HFF-Myc (cell line): ENCODE measurements at regions not wholly inside any gene's neighbourhood (a gene's known extent, or its start where the extent isn't known, plus 50 kb on each side); places are given as distances from the start of the nearest gene placed in this dataset.

Experiments
- DNase-seq: peaks from one replicate; pipeline ENCODE4 v3.0.0-alpha.2; 2011; ENCODE audit warnings: low read depth; ENCODE audit errors: extremely low read depth
- H3K4me3 ChIP-seq: replicated peaks from 2 replicates; pipeline ENCODE4 v1.5.1; 2011; ENCODE audit warnings: low read depth, mild to moderate bottlenecking, control low read depth, low read length
- TF ChIP-seq, protein P1 (sequence below): IDR thresholded peaks from 2 replicates; pipeline ENCODE4 v1.5.1; 2012; ENCODE audit warnings: mild to moderate bottlenecking, low read depth, low read length, control low read depth; ENCODE audit errors: missing control alignments

GRCh38 chr13:66069570-66069969 lies 1160.6 kb downstream of the PCDH9 start:
- no peak overlapping the region for H3K4me3 ChIP-seq
- TF ChIP-seq, protein P1, sequence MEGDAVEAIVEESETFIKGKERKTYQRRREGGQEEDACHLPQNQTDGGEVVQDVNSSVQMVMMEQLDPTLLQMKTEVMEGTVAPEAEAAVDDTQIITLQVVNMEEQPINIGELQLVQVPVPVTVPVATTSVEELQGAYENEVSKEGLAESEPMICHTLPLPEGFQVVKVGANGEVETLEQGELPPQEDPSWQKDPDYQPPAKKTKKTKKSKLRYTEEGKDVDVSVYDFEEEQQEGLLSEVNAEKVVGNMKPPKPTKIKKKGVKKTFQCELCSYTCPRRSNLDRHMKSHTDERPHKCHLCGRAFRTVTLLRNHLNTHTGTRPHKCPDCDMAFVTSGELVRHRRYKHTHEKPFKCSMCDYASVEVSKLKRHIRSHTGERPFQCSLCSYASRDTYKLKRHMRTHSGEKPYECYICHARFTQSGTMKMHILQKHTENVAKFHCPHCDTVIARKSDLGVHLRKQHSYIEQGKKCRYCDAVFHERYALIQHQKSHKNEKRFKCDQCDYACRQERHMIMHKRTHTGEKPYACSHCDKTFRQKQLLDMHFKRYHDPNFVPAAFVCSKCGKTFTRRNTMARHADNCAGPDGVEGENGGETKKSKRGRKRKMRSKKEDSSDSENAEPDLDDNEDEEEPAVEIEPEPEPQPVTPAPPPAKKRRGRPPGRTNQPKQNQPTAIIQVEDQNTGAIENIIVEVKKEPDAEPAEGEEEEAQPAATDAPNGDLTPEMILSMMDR = no peak
- no peak for DNase-seq

GRCh38 chr13:66068683-66069082 lies 1161.5 kb downstream of the PCDH9 start:
- no peak for DNase-seq
- H3K4me3 ChIP-seq = no peak overlapping the region
- TF ChIP-seq, protein P1 = no peak

DNA sequence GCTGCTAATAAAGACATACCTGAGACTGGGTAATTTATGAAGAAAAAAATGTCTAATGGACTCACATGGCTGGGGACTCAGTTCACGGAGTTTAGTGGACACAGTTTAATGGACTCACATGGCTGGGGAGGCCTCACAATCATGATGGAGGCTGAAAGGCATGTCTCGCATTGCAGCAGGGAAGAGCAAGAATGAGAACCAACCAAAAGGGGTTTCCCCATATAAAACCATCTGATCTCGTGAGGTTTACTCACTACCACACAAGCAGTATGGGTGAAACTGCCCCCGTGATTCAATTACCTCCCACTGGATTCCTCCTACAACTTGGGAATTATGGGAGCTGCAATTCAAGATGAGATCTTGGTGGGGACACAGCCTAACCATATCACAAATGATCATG lies 1181.2 kb downstream of the PCDH9 start:
- no peak for DNase-seq

DNA sequence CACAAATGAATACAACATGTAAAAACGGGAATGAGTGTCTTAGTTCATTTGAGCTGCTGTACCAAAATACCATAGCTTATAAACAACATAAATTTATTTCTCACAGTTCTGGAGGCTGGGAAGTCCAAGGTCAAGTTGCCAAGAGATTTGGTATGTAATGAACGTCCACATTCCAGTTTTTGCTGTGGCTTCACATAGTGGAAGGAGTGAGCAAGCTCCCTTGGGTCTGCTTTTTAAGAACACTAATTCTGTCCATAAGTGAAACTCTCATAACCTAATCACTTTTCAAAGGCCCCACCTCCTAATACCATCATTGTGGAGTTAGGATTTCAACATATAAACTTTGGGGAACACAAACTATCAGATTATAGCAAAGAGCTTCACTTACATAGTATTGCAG lies 1189.6 kb downstream of the PCDH9 start:
- no peak for DNase-seq
- TF ChIP-seq, protein P1 = no peak
- no peak overlapping the region for H3K4me3 ChIP-seq

More for the DNA sequence above, 1181.2 kb downstream of the PCDH9 start:
- TF ChIP-seq, protein P1 = no peak
- H3K4me3 ChIP-seq = no peak overlapping the region

GRCh38 chr13:66037096-66037495 lies 1193.0 kb downstream of the PCDH9 start:
- TF ChIP-seq, protein P1 = no peak
- no peak overlapping the region for H3K4me3 ChIP-seq
- DNase-seq = no peak

- TF ChIP-seq, protein P1 = no peak
- no peak overlapping the region for H3K4me3 ChIP-seq
- no peak for DNase-seq
Observed at GRCh38 chr13:66036636-66037035, 1193.5 kb downstream of the PCDH9 start.

GRCh38 chr13:66036024-66036614 lies 1194.0 kb downstream of the PCDH9 start:
- no peak for DNase-seq
- TF ChIP-seq, protein P1 = no peak
- H3K4me3 ChIP-seq = no peak overlapping the region
